Endothelial cell of umbilical vein (primary cell): ENCODE measurements at regions not wholly inside any gene's neighbourhood (a gene's known extent, or its start where the extent isn't known, plus 50 kb on each side); places are given as distances from the start of the nearest gene placed in this dataset.

Source experiments
- TF ChIP-seq, protein P1 (sequence below), 2 donors: IDR thresholded peaks; 1 replicate in 1 of 2; 2 replicates in 1 of 2; pipeline ENCODE4 v1.5.1; 2011; ENCODE audit warnings: low read length in 2 of 2, mild to moderate bottlenecking in 2 of 2, moderate library complexity in 2 of 2, control low read depth in 1 of 2, inconsistent platforms in 1 of 2, low read depth in 1 of 2; ENCODE audit not compliant: insufficient read depth in 1 of 2; ENCODE audit errors: extremely low read depth in 1 of 2
- TF ChIP-seq, protein P2 (sequence below): IDR thresholded peaks from 2 replicates; pipeline ENCODE4 v1.6.1; 2011; ENCODE audit not compliant: insufficient read depth, insufficient read length

DNA sequence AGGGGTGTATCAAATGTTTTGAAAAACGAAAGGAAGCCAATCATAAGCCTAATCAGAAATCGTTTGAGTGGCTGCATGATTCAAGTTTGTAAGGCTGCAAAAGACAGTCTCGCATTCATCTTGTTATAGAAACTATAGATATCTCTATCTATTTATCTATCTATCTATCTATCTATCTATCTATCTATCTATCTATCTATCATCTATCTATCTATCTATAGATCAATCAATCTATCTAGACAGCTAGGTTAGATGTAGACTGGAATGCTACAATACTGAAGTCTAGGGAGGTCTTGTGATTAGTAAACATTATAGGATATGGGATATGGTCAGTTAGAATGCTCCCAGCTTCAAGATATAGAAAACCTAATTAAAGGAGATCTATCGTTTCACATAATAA is 52.2 kb upstream of the BTG1 start:
- TF ChIP-seq, protein P1, sequence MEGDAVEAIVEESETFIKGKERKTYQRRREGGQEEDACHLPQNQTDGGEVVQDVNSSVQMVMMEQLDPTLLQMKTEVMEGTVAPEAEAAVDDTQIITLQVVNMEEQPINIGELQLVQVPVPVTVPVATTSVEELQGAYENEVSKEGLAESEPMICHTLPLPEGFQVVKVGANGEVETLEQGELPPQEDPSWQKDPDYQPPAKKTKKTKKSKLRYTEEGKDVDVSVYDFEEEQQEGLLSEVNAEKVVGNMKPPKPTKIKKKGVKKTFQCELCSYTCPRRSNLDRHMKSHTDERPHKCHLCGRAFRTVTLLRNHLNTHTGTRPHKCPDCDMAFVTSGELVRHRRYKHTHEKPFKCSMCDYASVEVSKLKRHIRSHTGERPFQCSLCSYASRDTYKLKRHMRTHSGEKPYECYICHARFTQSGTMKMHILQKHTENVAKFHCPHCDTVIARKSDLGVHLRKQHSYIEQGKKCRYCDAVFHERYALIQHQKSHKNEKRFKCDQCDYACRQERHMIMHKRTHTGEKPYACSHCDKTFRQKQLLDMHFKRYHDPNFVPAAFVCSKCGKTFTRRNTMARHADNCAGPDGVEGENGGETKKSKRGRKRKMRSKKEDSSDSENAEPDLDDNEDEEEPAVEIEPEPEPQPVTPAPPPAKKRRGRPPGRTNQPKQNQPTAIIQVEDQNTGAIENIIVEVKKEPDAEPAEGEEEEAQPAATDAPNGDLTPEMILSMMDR (IDR thresholded peaks at IDR 0.05; ENCODE audit: extremely low read depth in 1 of 2, insufficient read depth in 1 of 2, low read depth in 1 of 2, low read length in 2 of 2): no peak
- TF ChIP-seq, protein P2, sequence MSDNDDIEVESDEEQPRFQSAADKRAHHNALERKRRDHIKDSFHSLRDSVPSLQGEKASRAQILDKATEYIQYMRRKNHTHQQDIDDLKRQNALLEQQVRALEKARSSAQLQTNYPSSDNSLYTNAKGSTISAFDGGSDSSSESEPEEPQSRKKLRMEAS: no peak
